ENCODE measurements at regions not wholly inside any gene's neighbourhood (a gene's known extent, or its start where the extent isn't known, plus 50 kb on each side); places are given as distances from the start of the nearest gene placed in this dataset.

GRCh38 chr17:69928611-69929010, 146.4 kb upstream of the KCNJ16 start:
- Histone ChIP-seq H3F3A (ENCODE audit: insufficient read depth) (no peaks in the 10 kb centered on the region), H3K9me3 (ENCODE audit: insufficient read depth, low read length) (no peaks in the 10 kb centered on the region), H3K27ac (ENCODE audit: low read depth, low read length) (no peak overlapping the region), H3K79me2 (ENCODE audit: insufficient read depth, low read length) (no peaks in the 10 kb centered on the region), H4K20me1 (ENCODE audit: low read depth, low read length) (no peaks in the 10 kb centered on the region), H3K27me3 (ENCODE audit: low read length) (no peaks in the 10 kb centered on the region), H2AFZ (ENCODE audit: low read depth, low read length, severe bottlenecking) (no peak overlapping the region), H3K4me3 (ENCODE audit: insufficient read depth, low read length, poor library complexity, severe bottlenecking) (no peak overlapping the region), H3K36me3 (ENCODE audit: low read length) (no peaks in the 10 kb centered on the region), H3K9me2 (replicated peaks; ENCODE audit: insufficient read depth, low read length) (no peaks in the 10 kb centered on the region), H3K9ac (ENCODE audit: low read length) (no peak overlapping the region), H3K4me2 (ENCODE audit: low read depth, low read length, poor library complexity, severe bottlenecking) (no peak overlapping the region)
- no peak for TF ChIP-seq CTCF (IDR thresholded peaks at IDR 0.05; ENCODE audit: insufficient read depth, low read length, poor library complexity, severe bottlenecking)

- no peak for TF ChIP-seq EZH2phosphoT487 (conservative IDR thresholded peaks at IDR 0.05; ENCODE audit: low read length)
- TF ChIP-seq CTCF (IDR thresholded peaks at IDR 0.05; ENCODE audit: insufficient read depth, low read length, poor library complexity, severe bottlenecking) = no peak
- Histone ChIP-seq H3K4me3 (ENCODE audit: insufficient read depth, low read length, poor library complexity, severe bottlenecking) (no peak overlapping the region), H3K27ac (ENCODE audit: low read depth, low read length) (no peak overlapping the region), H4K20me1 (ENCODE audit: low read depth, low read length) (no peaks in the 10 kb centered on the region), H3K27me3 (ENCODE audit: low read length) (no peaks in the 10 kb centered on the region), H3K9me2 (replicated peaks; ENCODE audit: insufficient read depth, low read length) (no peaks in the 10 kb centered on the region), H3K4me2 (ENCODE audit: low read depth, low read length, poor library complexity, severe bottlenecking) (no peak overlapping the region), H3K9ac (ENCODE audit: low read length) (no peak overlapping the region), H2AFZ (ENCODE audit: low read depth, low read length, severe bottlenecking) (no peak overlapping the region), H3K9me3 (ENCODE audit: insufficient read depth, low read length) (no peaks in the 10 kb centered on the region), H3K79me2 (ENCODE audit: insufficient read depth, low read length) (no peaks in the 10 kb centered on the region), H3K36me3 (ENCODE audit: low read length) (no peaks in the 10 kb centered on the region), H3F3A (ENCODE audit: insufficient read depth) (no peaks in the 10 kb centered on the region)
Measured at GRCh38 chr17:69936996-69937395, 138.0 kb upstream of the KCNJ16 start.

GRCh38 chr17:69943058-69943457, 132.0 kb upstream of the KCNJ16 start:
- Histone ChIP-seq H2AFZ (ENCODE audit: low read depth, low read length, severe bottlenecking) (no peak overlapping the region), H3K9me3 (ENCODE audit: insufficient read depth, low read length) (no peaks in the 10 kb centered on the region), H3K79me2 (ENCODE audit: insufficient read depth, low read length) (no peaks in the 10 kb centered on the region), H3K36me3 (ENCODE audit: low read length) (no peaks in the 10 kb centered on the region), H4K20me1 (ENCODE audit: low read depth, low read length) (no peaks in the 10 kb centered on the region; the same call in 1 of the 2 replicates), H3F3A (ENCODE audit: insufficient read depth) (no peaks in the 10 kb centered on the region), H3K27me3 (ENCODE audit: low read length) (no peaks in the 10 kb centered on the region), H3K9me2 (replicated peaks; ENCODE audit: insufficient read depth, low read length) (no peaks in the 10 kb centered on the region), H3K27ac (ENCODE audit: low read depth, low read length) (no peak overlapping the region), H3K4me2 (ENCODE audit: low read depth, low read length, poor library complexity, severe bottlenecking) (no peak overlapping the region), H3K9ac (ENCODE audit: low read length) (no peak overlapping the region), H3K4me3 (ENCODE audit: insufficient read depth, low read length, poor library complexity, severe bottlenecking) (no peak overlapping the region)
- TF ChIP-seq EZH2phosphoT487 (conservative IDR thresholded peaks at IDR 0.05; ENCODE audit: low read length) (no peak), CTCF (IDR thresholded peaks at IDR 0.05; ENCODE audit: insufficient read depth, low read length, poor library complexity, severe bottlenecking) (no peak)

GRCh38 chr17:69944406-69944805, 130.6 kb upstream of the KCNJ16 start:
- Histone ChIP-seq H3F3A (ENCODE audit: insufficient read depth) (no peaks in the 10 kb centered on the region), H3K79me2 (ENCODE audit: insufficient read depth, low read length) (no peaks in the 10 kb centered on the region), H4K20me1 (ENCODE audit: low read depth, low read length) (no peaks in the 10 kb centered on the region; the same call in 1 of the 2 replicates), H3K4me3 (ENCODE audit: insufficient read depth, low read length, poor library complexity, severe bottlenecking) (no peak overlapping the region), H3K27me3 (ENCODE audit: low read length) (no peaks in the 10 kb centered on the region), H3K36me3 (ENCODE audit: low read length) (no peaks in the 10 kb centered on the region), H3K9ac (ENCODE audit: low read length) (no peak overlapping the region), H3K9me3 (ENCODE audit: insufficient read depth, low read length) (no peaks in the 10 kb centered on the region), H2AFZ (ENCODE audit: low read depth, low read length, severe bottlenecking) (no peak overlapping the region), H3K9me2 (replicated peaks; ENCODE audit: insufficient read depth, low read length) (no peaks in the 10 kb centered on the region), H3K4me2 (ENCODE audit: low read depth, low read length, poor library complexity, severe bottlenecking) (no peak overlapping the region), H3K27ac (ENCODE audit: low read depth, low read length) (no peak overlapping the region)
- no peak for TF ChIP-seq EZH2phosphoT487 (conservative IDR thresholded peaks at IDR 0.05; ENCODE audit: low read length)

Data from SU-DHL-6 (cell line).